Calu3 (cell line): ENCODE measurements at regions not wholly inside any gene's neighbourhood (a gene's known extent, or its start where the extent isn't known, plus 50 kb on each side); places are given as distances from the start of the nearest gene placed in this dataset.

ENCODE experiments used
- BruUV-seq: library from RNA; stranded (reverse); fragments of 400-500 nt; replicated peaks from 2 replicates; lab custom pipeline; 2021; lab: Mats Ljungman, UMichigan
- CTCF ChIA-PET: fragments of 300-600 bp; sonication (Branson Sonifier 250); formaldehyde crosslinking; loops from one replicate; lab custom pipeline; 2022; ENCODE audit warnings: antibody characterized with exemption; lab: Charles Lee
- DNase-seq: peaks from one replicate; pipeline ENCODE4 v3.0.0; 2022
- H3K27ac Mint-ChIP-seq: one replicate; pipeline ENCODE4 v1.8.0; 2022; ENCODE audit warnings: mixed read lengths; ENCODE audit not compliant: unreplicated experiment
- H3K27me3 Mint-ChIP-seq: one replicate; pipeline ENCODE4 v1.8.0; 2022; ENCODE audit warnings: mixed read lengths; ENCODE audit not compliant: unreplicated experiment
- H3K36me3 Mint-ChIP-seq: one replicate; pipeline ENCODE4 v1.8.0; 2022; ENCODE audit warnings: mild to moderate bottlenecking, moderate library complexity, mixed read lengths; ENCODE audit not compliant: insufficient read depth, unreplicated experiment
- H3K4me1 Mint-ChIP-seq: one replicate; pipeline ENCODE4 v1.8.0; 2022; ENCODE audit warnings: mild to moderate bottlenecking, low read depth, mixed read lengths; ENCODE audit not compliant: unreplicated experiment
- H3K4me3 Mint-ChIP-seq: one replicate; pipeline ENCODE4 v1.8.0; 2022; ENCODE audit warnings: mild to moderate bottlenecking, low read depth, moderate library complexity, mixed read lengths; ENCODE audit not compliant: unreplicated experiment
- H3K9me3 Mint-ChIP-seq: one replicate; pipeline ENCODE4 v1.8.0; 2022; ENCODE audit warnings: low read depth, mixed read lengths; ENCODE audit not compliant: unreplicated experiment
- CTCF ChIP-seq: fragments of 200-600 bp; IDR thresholded peaks from one replicate; pipeline ENCODE4 v1.8.0; 2022; ENCODE audit warnings: antibody characterized with exemption; ENCODE audit not compliant: unreplicated experiment
- intact Hi-C: fragments of 100-400 bp; cut with micrococcal nuclease; formaldehyde crosslinking; loops from one replicate; pipeline ENCODE4 v1.10.0; 2022; ENCODE audit not compliant: unreplicated experiment

DNA sequence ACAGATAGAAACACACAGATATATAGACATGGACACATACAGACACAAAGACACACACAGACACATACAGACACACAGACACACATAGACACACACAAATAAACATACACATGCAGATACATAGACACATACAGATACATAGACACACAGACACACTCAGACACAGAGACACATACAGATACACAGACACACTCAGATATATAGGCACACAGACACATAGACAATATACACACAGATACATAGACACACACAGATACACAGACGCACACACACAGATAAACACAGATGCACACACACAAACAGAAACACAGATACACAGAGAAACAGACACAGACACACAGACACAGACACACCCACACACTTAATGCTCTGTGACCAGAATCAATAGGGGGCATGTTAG lies 156.8 kb downstream of the IRX2 start:
- peaks cover 10% of the 10 kb centered on the region for H3K9me3 Mint-ChIP-seq
- no peak overlapping the region for H3K4me3 Mint-ChIP-seq
- BruUV-seq: no TSS peak
- CTCF ChIA-PET: no interaction called here
- no peak for DNase-seq
- no peaks in the 10 kb centered on the region for H3K4me1 Mint-ChIP-seq
- no peak overlapping the region for H3K27ac Mint-ChIP-seq
- H3K36me3 Mint-ChIP-seq: no peaks in the 10 kb centered on the region
- intact Hi-C loops: no loop called here
- no peak for TF ChIP-seq CTCF
- H3K27me3 Mint-ChIP-seq: no peaks in the 10 kb centered on the region

- DNase-seq: no peak
- no TSS peak for BruUV-seq
- H3K27ac Mint-ChIP-seq: no peak overlapping the region
- no peaks in the 10 kb centered on the region for H3K4me1 Mint-ChIP-seq
- H3K27me3 Mint-ChIP-seq: no peaks in the 10 kb centered on the region
- no peak overlapping the region for H3K4me3 Mint-ChIP-seq
- intact Hi-C loops: no loop called here
- CTCF ChIA-PET: no interaction called here
- peaks cover 13% of the 10 kb centered on the region for H3K9me3 Mint-ChIP-seq
- no peak for TF ChIP-seq CTCF
- no peaks in the 10 kb centered on the region for H3K36me3 Mint-ChIP-seq
Observed at GRCh38 chr5:2592766-2593165, 158.7 kb downstream of the IRX2 start.

DNA sequence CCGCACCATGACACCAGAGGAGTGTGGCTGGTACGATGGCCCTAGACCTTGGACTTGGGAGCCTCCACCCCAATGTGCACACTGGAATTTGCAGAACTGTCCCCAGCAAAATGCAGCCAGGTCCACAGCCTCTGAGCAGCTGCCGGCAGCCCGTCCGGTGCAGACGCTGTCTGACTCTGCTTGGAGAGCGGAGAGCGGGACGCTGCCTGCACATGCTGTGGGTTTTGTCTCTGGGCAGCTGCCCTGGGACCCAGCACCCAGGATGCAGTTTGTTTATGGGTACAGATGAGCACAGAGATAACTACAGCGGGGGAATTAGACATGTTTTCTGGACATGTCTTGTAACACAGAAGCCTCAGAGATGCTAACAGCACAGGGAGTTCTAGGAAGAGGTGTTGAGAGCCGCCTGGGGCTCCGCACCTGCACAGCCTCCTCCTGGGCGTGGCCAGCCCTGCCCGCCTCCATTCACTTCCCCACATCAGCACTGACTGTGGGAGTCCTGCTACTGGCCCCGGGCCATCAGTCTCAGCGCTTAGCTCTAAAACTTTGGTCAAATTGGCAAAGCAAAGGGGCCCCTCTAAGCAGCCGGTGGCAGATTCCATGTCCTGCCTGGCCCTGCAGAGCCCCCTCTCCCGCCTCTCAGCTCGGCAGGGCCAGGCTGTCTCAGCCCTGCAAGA lies 159.6 kb downstream of the IRX2 start:
- DNase-seq: no peak
- Mint-ChIP-seq H3K9me3 (peaks cover 11% of the 10 kb centered on the region), H3K36me3 (no peaks in the 10 kb centered on the region), H3K4me1 (no peaks in the 10 kb centered on the region), H3K27ac (no peak overlapping the region), H3K4me3 (no peak overlapping the region), H3K27me3 (no peaks in the 10 kb centered on the region)
- CTCF ChIA-PET: no interaction called here
- TF ChIP-seq CTCF: no peak
- no TSS peak for BruUV-seq
- intact Hi-C loops: no loop called here

DNA sequence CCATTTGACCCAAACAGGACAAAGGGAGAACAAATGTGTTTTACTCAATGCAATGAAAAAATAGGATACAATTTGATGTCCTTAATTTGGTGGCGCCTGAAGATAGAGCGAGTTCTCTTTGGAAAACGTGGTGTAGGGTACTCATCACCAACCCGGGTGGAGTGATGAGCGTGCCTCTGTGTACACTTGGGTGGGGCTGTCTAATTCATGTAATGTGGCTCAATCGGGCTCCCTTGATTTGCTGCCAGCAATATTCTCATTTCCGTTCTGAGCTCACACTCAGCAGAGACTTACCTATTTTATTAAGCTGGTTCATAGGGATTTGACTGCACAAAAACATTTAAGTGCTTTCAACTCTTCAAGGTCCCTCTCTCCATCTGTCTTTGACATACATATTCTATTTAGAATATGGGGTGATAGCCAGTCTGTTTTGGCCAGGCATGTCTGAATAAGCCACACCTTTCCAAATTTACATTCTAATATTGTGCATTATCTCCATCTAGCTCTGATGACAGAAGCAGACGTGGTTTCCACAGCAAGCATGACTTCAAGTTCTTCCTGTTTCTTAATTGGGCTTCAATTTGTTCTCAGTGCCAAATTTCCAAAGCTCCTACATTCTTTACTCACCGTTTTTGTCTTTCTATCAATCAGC lies 162.5 kb downstream of the IRX2 start:
- Mint-ChIP-seq H3K4me3 (no peak overlapping the region), H3K9me3 (peaks cover 8% of the 10 kb centered on the region), H3K36me3 (no peaks in the 10 kb centered on the region), H3K27ac (no peak overlapping the region), H3K27me3 (no peaks in the 10 kb centered on the region), H3K4me1 (no peaks in the 10 kb centered on the region)
- no peak for TF ChIP-seq CTCF
- no peak for DNase-seq
- CTCF ChIA-PET: no interaction called here
- BruUV-seq: no TSS peak
- intact Hi-C loops: no loop called here
